ENCODE measurements at regions not wholly inside any gene's neighbourhood (a gene's known extent, or its start where the extent isn't known, plus 50 kb on each side); places are given as distances from the start of the nearest gene placed in this dataset.

DNA sequence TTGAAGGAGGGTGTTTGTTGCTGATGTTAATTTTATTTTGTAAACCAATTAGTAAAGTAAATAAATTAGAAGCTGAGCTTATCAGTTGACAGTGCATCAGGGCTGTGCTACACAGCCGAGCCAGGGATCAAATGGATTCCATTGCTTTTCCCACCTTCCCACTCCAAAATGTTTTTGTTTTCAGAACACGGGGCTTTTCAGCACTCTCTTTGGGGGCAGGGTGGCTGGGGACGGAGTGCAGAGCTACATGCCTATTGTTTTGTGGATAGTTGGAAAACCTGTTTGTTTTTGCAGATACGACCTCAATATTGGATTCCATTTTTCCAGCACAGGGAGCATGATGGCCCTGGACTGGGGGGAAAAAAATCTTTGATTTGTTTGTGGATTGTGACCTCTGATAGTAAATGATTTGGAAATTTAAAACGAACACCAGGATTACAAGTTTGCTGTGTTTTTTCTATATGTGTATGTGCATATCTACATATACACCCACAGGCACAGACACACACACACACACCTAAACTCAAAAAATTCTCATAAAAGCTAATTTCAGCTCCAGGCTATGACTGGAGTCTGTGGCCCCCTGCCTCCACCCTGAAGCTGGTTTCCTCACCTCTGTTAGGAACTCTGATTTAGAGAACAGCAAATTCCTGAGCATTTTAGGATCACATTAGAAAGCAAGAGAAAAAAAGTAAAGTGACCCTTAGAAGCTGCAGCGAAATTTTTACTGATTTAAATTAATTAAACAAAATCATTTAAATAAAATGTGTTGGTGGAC lies 371.7 kb upstream of the IRX2 start:
- TF ChIP-seq, protein P1, sequence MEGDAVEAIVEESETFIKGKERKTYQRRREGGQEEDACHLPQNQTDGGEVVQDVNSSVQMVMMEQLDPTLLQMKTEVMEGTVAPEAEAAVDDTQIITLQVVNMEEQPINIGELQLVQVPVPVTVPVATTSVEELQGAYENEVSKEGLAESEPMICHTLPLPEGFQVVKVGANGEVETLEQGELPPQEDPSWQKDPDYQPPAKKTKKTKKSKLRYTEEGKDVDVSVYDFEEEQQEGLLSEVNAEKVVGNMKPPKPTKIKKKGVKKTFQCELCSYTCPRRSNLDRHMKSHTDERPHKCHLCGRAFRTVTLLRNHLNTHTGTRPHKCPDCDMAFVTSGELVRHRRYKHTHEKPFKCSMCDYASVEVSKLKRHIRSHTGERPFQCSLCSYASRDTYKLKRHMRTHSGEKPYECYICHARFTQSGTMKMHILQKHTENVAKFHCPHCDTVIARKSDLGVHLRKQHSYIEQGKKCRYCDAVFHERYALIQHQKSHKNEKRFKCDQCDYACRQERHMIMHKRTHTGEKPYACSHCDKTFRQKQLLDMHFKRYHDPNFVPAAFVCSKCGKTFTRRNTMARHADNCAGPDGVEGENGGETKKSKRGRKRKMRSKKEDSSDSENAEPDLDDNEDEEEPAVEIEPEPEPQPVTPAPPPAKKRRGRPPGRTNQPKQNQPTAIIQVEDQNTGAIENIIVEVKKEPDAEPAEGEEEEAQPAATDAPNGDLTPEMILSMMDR (conservative IDR thresholded peaks at IDR 0.05; ENCODE audit: low read depth): no peak
- ChIA-PET CTCF (interaction anchor here (0.7 kb wide), 1 partner anchor 318 kb away, joined by 3 read pairs; no protein-coding TSS in a partner anchor), POLR2A (ENCODE audit: low non-redundant PET) (no interaction called here)
- DNase-seq (ENCODE audit: low spot score): no peak
- no peak overlapping the region for H3K27ac ChIP-seq

DNA sequence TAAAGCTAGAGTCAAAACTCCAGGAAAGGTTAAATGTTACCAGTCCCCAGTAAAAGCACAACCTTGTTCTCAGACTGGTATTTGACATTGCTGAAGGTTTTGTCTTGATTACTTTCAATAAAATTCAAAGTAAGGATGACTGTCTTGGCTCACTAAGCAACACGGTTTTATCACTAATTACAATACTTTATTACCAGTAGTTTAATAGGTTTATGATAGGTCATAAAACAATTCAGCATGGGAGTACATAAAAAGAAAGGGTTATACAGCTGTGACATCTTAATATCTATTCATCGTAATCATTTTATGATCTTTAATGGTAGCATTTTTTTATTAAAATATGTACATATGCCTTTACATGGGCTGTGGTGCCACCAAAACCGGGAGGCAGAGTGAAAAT lies 370.7 kb upstream of the IRX2 start:
- ChIA-PET POLR2A (ENCODE audit: low non-redundant PET) (no interaction called here), CTCF (no interaction called here)
- no peak for DNase-seq (ENCODE audit: low spot score)

DNA sequence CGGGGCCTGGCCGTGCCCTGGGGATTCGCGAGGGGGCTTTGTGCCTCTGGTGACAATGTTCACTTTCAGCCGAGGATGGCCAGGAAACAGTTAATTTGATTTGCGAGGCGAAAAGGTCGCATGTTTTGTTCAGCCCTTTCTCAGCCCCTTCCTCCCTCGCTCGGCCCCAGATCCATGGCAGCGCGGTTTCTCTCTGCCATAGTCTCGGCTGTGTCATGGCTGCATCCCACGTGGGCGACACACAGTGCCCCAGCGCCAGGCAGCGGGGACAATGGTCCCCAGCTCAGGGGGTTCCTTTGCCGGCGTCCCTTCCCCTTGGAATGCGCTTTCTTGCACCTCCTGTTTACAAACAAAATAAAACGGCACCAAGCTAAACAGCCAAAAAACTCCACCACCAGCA lies 370.3 kb upstream of the IRX2 start:
- POLR2A ChIA-PET (ENCODE audit: low non-redundant PET): no interaction called here
- H3K27ac ChIP-seq: no peak overlapping the region
- CTCF ChIA-PET: no interaction called here
- no peak for DNase-seq (ENCODE audit: low spot score)
- TF ChIP-seq, protein P1 (conservative IDR thresholded peaks at IDR 0.05; ENCODE audit: low read depth): no peak

More for the DNA sequence above, 370.7 kb upstream of the IRX2 start:
- TF ChIP-seq, protein P1 (conservative IDR thresholded peaks at IDR 0.05; ENCODE audit: low read depth): no peak
- H3K27ac ChIP-seq: no peak overlapping the region

DNA sequence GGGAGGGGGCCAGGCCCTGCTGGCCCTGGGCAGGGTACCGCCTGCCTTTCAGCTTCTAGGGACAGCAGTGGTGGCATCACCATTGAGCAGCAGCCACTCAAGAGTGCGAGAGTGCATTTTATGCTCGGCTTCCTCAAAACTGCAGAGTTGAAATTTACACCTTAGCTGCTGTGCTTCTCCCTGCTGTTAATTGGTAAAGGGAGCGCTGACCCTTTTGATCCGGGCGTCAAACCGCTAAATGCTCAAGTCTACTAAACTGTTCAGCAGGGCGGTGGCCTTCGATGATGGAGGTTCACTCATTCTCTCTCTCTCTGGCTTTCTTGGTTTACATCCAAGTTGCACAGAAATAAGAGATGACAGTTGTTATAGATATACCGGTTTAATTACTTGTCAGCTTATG lies 368.6 kb upstream of the IRX2 start:
- H3K27ac ChIP-seq: no peak overlapping the region
- POLR2A ChIA-PET (ENCODE audit: low non-redundant PET): no interaction called here
- CTCF ChIA-PET: no interaction called here
- TF ChIP-seq, protein P1 (conservative IDR thresholded peaks at IDR 0.05; ENCODE audit: low read depth): no peak
- no peak for DNase-seq (ENCODE audit: low spot score)

DNA sequence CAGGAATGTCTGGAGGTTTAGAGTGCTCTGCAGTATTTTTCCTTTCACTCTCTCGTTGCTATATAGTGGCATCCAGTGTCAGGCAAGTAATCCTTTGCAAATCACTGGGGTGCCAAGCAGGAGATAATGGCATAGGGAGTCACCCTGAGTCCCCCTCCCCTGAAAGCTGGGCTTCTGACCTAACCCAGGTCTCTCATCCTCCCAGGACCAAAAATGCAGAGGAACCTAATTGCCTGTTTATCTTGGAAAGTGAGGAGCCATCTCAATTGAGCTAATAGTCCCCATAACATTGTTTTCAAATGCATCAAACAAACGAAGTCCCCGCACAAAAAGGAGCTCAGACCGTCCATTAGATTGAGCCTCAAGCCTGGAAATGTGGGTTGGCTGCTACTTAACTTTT lies 368.0 kb upstream of the IRX2 start:
- no peak for DNase-seq (ENCODE audit: low spot score)
- no peak overlapping the region for H3K27ac ChIP-seq
- TF ChIP-seq, protein P1 (conservative IDR thresholded peaks at IDR 0.05; ENCODE audit: low read depth): no peak
- POLR2A ChIA-PET (ENCODE audit: low non-redundant PET): no interaction called here
- CTCF ChIA-PET: interaction anchor here (0.6 kb wide), 1 partner anchor 1831 kb away, joined by 5 read pairs; no protein-coding TSS in a partner anchor

DNA sequence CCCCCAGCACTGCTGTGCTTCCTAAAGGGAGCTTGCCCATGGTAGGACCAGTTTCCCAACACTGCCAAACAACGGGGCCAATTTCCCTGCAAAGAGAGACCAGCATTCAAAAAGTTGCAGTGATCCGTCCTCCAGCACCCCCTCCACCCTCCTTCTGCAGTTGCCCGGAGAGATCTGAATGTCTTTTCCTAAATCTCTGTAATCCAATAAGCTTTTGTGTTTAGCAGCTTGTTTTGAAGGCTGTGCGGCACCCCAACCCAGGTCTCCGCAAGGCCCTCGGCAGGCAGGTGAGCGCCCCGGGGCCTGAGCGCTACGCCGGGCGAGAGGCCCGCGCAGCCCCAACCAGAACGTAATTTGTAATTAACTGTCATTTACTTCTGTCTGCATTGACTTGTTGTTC lies 366.9 kb upstream of the IRX2 start:
- no peak for DNase-seq (ENCODE audit: low spot score)
- CTCF ChIA-PET: interaction anchor here (0.6 kb wide), 1 partner anchor 1692 kb away, joined by 3 read pairs; no protein-coding TSS in a partner anchor
- TF ChIP-seq, protein P1 (conservative IDR thresholded peaks at IDR 0.05; ENCODE audit: low read depth): no peak
- POLR2A ChIA-PET (ENCODE audit: low non-redundant PET): no interaction called here
- no peak overlapping the region for H3K27ac ChIP-seq
